ENCODE measurements at regions not wholly inside any gene's neighbourhood (a gene's known extent, or its start where the extent isn't known, plus 50 kb on each side); places are given as distances from the start of the nearest gene placed in this dataset.

DNA sequence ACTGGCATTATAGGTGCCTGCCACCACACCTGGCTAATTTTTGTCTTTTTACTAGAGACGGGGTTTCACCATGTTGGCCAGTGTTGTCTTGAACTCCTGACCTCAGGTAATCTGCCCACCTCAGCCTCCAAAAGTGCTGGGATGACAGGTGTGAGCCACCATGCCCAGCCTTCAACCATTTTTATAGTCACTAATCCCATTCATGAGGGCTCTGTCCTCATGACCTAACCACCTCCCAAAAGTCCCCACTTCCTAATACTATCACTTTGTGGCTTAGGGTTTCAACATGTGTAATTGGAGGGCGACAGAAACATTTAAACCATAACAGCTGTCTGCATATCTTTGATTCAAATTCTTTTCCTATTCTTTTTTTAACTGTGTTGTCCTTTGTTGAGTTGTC is 229.6 kb upstream of the AGA start:
- TF ChIP-seq, protein P1, sequence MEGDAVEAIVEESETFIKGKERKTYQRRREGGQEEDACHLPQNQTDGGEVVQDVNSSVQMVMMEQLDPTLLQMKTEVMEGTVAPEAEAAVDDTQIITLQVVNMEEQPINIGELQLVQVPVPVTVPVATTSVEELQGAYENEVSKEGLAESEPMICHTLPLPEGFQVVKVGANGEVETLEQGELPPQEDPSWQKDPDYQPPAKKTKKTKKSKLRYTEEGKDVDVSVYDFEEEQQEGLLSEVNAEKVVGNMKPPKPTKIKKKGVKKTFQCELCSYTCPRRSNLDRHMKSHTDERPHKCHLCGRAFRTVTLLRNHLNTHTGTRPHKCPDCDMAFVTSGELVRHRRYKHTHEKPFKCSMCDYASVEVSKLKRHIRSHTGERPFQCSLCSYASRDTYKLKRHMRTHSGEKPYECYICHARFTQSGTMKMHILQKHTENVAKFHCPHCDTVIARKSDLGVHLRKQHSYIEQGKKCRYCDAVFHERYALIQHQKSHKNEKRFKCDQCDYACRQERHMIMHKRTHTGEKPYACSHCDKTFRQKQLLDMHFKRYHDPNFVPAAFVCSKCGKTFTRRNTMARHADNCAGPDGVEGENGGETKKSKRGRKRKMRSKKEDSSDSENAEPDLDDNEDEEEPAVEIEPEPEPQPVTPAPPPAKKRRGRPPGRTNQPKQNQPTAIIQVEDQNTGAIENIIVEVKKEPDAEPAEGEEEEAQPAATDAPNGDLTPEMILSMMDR (IDR thresholded peaks at IDR 0.05; ENCODE audit: low read depth, low read length, missing control alignments): no peak
- DNase-seq (ENCODE audit: extremely low read depth, low read depth): no peak
- H3K4me3 ChIP-seq (replicated peaks; ENCODE audit: low read depth, low read length): no peak overlapping the region

GRCh38 chr4:177673985-177674489 is 231.8 kb upstream of the AGA start:
- TF ChIP-seq, protein P1 (IDR thresholded peaks at IDR 0.05; ENCODE audit: low read depth, low read length, missing control alignments): no peak
- DNase-seq (ENCODE audit: extremely low read depth, low read depth): no peak
- H3K4me3 ChIP-seq (replicated peaks; ENCODE audit: low read depth, low read length): no peak overlapping the region

DNA sequence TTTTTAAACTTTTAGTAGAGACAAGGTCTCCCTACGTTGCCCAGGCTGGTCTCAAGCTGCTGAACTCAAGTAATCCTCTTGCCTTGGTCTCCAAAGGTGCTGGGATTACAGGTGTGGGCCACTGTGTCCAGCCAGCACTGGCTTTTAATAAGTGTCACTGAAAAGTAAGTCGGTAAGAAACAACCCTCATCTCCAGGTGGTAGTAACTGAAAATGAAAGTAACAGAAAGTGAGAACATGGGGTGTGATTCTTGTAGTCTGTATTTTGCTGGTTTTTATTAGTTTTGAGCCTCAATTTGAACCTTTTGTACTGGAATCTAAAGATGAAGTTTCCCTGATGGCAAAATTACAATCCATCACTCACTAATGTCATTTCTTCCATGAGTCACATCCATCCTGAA is 238.1 kb upstream of the AGA start:
- DNase-seq (ENCODE audit: extremely low read depth, low read depth): no peak
- TF ChIP-seq, protein P1 (IDR thresholded peaks at IDR 0.05; ENCODE audit: low read depth, low read length, missing control alignments): no peak
- H3K4me3 ChIP-seq (replicated peaks; ENCODE audit: low read depth, low read length): no peak overlapping the region

GRCh38 chr4:177681902-177682301 is 239.7 kb upstream of the AGA start:
- DNase-seq (ENCODE audit: extremely low read depth, low read depth): no peak
- TF ChIP-seq, protein P1 (IDR thresholded peaks at IDR 0.05; ENCODE audit: low read depth, low read length, missing control alignments): no peak

DNA sequence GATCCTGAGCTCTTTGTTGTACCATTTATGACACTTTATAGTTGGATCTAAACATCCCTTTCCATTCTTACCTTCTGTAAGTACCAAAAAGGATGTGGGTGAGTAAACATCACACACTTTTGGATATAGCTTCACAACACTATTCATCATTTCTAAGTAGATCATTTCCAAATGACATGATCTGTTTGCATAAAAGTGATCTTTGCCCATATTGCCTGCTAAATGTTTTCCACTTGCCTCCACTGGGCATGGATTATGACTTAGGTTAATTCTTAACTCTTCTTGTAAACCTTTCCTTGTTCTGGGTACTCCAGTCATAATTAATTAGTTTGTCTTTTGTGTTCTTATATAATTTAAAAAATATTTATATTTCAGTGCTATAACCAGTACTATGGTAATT is 244.9 kb upstream of the AGA start:
- H3K4me3 ChIP-seq (replicated peaks; ENCODE audit: low read depth, low read length): no peak overlapping the region
- TF ChIP-seq, protein P1 (IDR thresholded peaks at IDR 0.05; ENCODE audit: low read depth, low read length, missing control alignments): no peak
- no peak for DNase-seq (ENCODE audit: extremely low read depth, low read depth)

More at GRCh38 chr4:177681902-177682301, 239.7 kb upstream of the AGA start:
- no peak overlapping the region for H3K4me3 ChIP-seq (replicated peaks; ENCODE audit: low read depth, low read length)

DNA sequence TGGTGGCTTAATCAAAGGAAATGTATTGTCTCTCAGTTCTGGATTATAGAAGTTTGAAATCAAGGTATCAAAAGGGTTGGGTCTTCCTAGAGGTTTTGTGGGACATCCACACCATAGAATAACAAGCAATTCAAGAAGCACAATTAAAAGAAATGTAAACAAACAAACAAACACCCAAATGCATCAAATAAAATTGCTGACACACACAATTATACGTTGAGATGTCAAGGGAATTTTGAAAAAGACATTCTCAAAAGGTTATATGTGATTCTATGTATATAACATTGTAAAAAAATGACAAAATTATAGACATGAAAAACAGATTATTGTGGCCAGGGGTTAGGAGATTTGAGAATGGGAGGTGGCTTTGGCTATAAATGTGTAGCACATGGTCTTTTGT is 250.7 kb upstream of the AGA start:
- no peak overlapping the region for H3K4me3 ChIP-seq (replicated peaks; ENCODE audit: low read depth, low read length)
- TF ChIP-seq, protein P1 (IDR thresholded peaks at IDR 0.05; ENCODE audit: low read depth, low read length, missing control alignments): no peak
- DNase-seq (ENCODE audit: extremely low read depth, low read depth): no peak

GRCh38 chr4:177696438-177696966 is 254.3 kb upstream of the AGA start:
- H3K4me3 ChIP-seq (replicated peaks; ENCODE audit: low read depth, low read length): no peak overlapping the region
- TF ChIP-seq, protein P1 (IDR thresholded peaks at IDR 0.05; ENCODE audit: low read depth, low read length, missing control alignments): no peak
- no peak for DNase-seq (ENCODE audit: extremely low read depth, low read depth)

Measured in HFF-Myc (cell line).